OCI-LY3 (cell line): ENCODE measurements at regions not wholly inside any gene's neighbourhood (a gene's known extent, or its start where the extent isn't known, plus 50 kb on each side); places are given as distances from the start of the nearest gene placed in this dataset.

Experiments used
- CTCF ChIP-seq: fragments of 200-600, 300-600 bp; sonication (generic); IDR thresholded peaks from 2 replicates; pipeline ENCODE4 v1.5.1; 2014; ENCODE audit warnings: antibody characterized with exemption, low read length, low read depth
- EZH2phosphoT487 ChIP-seq: fragments of 200-600 bp; shearing (Covaris generic); IDR thresholded peaks from 2 replicates; pipeline ENCODE4 v1.6.1; 2018; ENCODE audit warnings: antibody characterized with exemption, mixed run types, low read depth

- TF ChIP-seq CTCF (no peak), EZH2phosphoT487 (no peak)
Measured at GRCh38 chr13:53920916-53921315, 892.3 kb downstream of the OLFM4 start.
